Liver (tissue), 3 donors: ENCODE measurements at regions not wholly inside any gene's neighbourhood (a gene's known extent, or its start where the extent isn't known, plus 50 kb on each side); places are given as distances from the start of the nearest gene placed in this dataset.

Experiments used
- CTCF ChIP-seq: fragments of 150-350 bp; IDR thresholded peaks from 2 replicates; pipeline ENCODE4 v1.5.1; 2017; ENCODE audit warnings: improper control_type of control experiment, low read depth, low read length; ENCODE audit not compliant: missing input control
- FOXA1 ChIP-seq: IDR thresholded peaks from 2 replicates; pipeline ENCODE4 v1.6.1; 2016; ENCODE audit warnings: antibody characterized with exemption
- GABPA ChIP-seq, 2 donors: IDR thresholded peaks in 1 of 2; conservative IDR thresholded peaks in 1 of 2; 2 replicates each; pipeline ENCODE4 v1.6.1; 2016; ENCODE audit warnings: antibody characterized with exemption in 2 of 2, mild to moderate bottlenecking in 1 of 2, moderate library complexity in 1 of 2
- YY1 ChIP-seq: IDR thresholded peaks from 2 replicates; pipeline ENCODE4 v1.6.1; 2016; ENCODE audit warnings: antibody characterized with exemption, mild to moderate bottlenecking
- donor health status: healthy.
- donor health status: healthy.

- TF ChIP-seq CTCF (no peak), YY1 (no peak), GABPA (IDR thresholded peaks at IDR 0.05 in 1 of 2, conservative IDR thresholded peaks at IDR 0.05 in 1 of 2) (no peak), FOXA1 (no peak)
Observed at GRCh38 chr20:47926731-47927130, 141.4 kb upstream of the SULF2 start.
